K562 (cell line): ENCODE measurements at regions not wholly inside any gene's neighbourhood (a gene's known extent, or its start where the extent isn't known, plus 50 kb on each side); places are given as distances from the start of the nearest gene placed in this dataset.

Experiments used
- ATAC-seq: fragments of 200-7000 bp; cut with Tn5 transposase; 3 replicates; pipeline ENCODE4 v1.9.1; 2020; ENCODE audit warnings: moderate library complexity
- BruUV-seq: library from RNA; stranded (reverse); fragments of 400-500 nt; replicated peaks from 2 replicates; lab custom pipeline; 2021; lab: Mats Ljungman, UMichigan
- CTCF ChIA-PET: fragments of 300-600 bp; formaldehyde crosslinking; extraction: SDS; loops from one replicate; lab custom pipeline; 2021; ENCODE audit warnings: low intra/inter-chr PET ratio; lab: Yijun Ruan, JAX
- POLR2A ChIA-PET: fragments of 300-600, 350-650 bp; sonication (Branson Sonifier 250); formaldehyde crosslinking; extraction: SDS; loops from one replicate; lab custom pipeline; 2021; ENCODE audit warnings: antibody characterized with exemption, inconsistent platforms; lab: Yijun Ruan, JAX
- DNase-seq, 4 experiments: peaks; one replicate each; pipeline versions ENCODE4 v3.0.0 to v3.0.0-alpha.2; 2011 to 2018; ENCODE audit warnings: low spot score in 3 of 4, mixed read lengths in 3 of 4; ENCODE audit errors: extremely low read depth in 1 of 4
- FAIRE-seq: peaks from 2 replicates; lab custom pipeline; 2011; peaks lifted over from hg19 to GRCh38; lab: Jason Lieb, UNC
- H2AFZ ChIP-seq: 2 replicates; pipeline ENCODE4 v1.6.0; 2011; ENCODE audit warnings: low read depth, low read length, control low read depth, inconsistent platforms
- H3K27ac ChIP-seq: fragments of 200-600 bp; 3 replicates; pipeline ENCODE4 v1.8.0; 2011; ENCODE audit warnings: low read depth, mild to moderate bottlenecking, control low read depth, inconsistent platforms, low read length, moderate library complexity, mixed read lengths; ENCODE audit errors: extremely low read depth
- H3K27me3 ChIP-seq, 2 experiments: fragments of 300-600 bp in 1 of 2; 2 replicates in 1 of 2; 3 replicates in 1 of 2; pipeline versions ENCODE4 v1.6.0 to v1.8.0; 2011; ENCODE audit warnings: inconsistent platforms in 2 of 2, low read length in 2 of 2, mild to moderate bottlenecking in 1 of 2, mixed read lengths in 1 of 2, moderate library complexity in 1 of 2; ENCODE audit not compliant: control insufficient read depth in 2 of 2, insufficient read depth in 2 of 2
- H3K36me3 ChIP-seq: fragments of 300-600 bp; 3 replicates; pipeline ENCODE4 v1.8.0; 2011; ENCODE audit warnings: mild to moderate bottlenecking, low read length, inconsistent platforms; ENCODE audit not compliant: control insufficient read depth, insufficient read depth
- H3K4me1 ChIP-seq, 2 experiments: fragments of 200-600 bp in 1 of 2; replicated peaks in 1 of 2; 2 replicates in 1 of 2; 3 replicates in 1 of 2; pipeline versions ENCODE4 v1.5.1 to v1.8.0; 2011; ENCODE audit warnings: inconsistent platforms in 2 of 2, low read length in 2 of 2, mild to moderate bottlenecking in 1 of 2, mixed read lengths in 1 of 2, moderate library complexity in 1 of 2; ENCODE audit not compliant: control insufficient read depth in 2 of 2, insufficient read depth in 2 of 2
- H3K4me2 ChIP-seq: 2 replicates; pipeline ENCODE4 v1.6.1; 2011; ENCODE audit warnings: low read length, control low read depth, inconsistent platforms, mixed read lengths; ENCODE audit not compliant: insufficient read depth
- H3K4me3 ChIP-seq: fragments of 200-600 bp; sonication (generic), shearing (Covaris generic); 2 replicates; pipeline ENCODE4 v1.5.1; 2016; ENCODE audit warnings: control low read depth, inconsistent platforms
- H3K79me2 ChIP-seq: fragments of 200-600 bp; 3 replicates; pipeline ENCODE4 v1.8.0; 2011; ENCODE audit warnings: low read length, inconsistent platforms; ENCODE audit not compliant: control insufficient read depth, insufficient read depth
- H3K9ac ChIP-seq, 2 experiments: 2 replicates each; pipeline versions ENCODE4 v1.6.0 to v1.6.1; 2011; ENCODE audit warnings: low read depth in 2 of 2, low read length in 2 of 2, control low read depth in 1 of 2, inconsistent platforms in 1 of 2, mild to moderate bottlenecking in 1 of 2, mixed read lengths in 1 of 2; ENCODE audit not compliant: insufficient read depth in 1 of 2
- H3K9me1 ChIP-seq: one replicate; pipeline ENCODE4 v1.6.0; 2011; ENCODE audit warnings: inconsistent platforms, mild to moderate bottlenecking, low read length, moderate library complexity; ENCODE audit not compliant: control insufficient read depth, insufficient read depth
- H3K9me3 ChIP-seq: replicated peaks from 2 replicates; pipeline ENCODE4 v1.5.1; 2011; ENCODE audit warnings: low read depth, low read length, inconsistent platforms; ENCODE audit not compliant: control insufficient read depth, insufficient read depth
- H4K20me1 ChIP-seq: replicated peaks from 2 replicates; pipeline ENCODE4 v1.6.1; 2011; ENCODE audit warnings: low read length, inconsistent platforms, mixed read lengths; ENCODE audit not compliant: control insufficient read depth, insufficient read depth
- HMGN3 ChIP-seq: IDR thresholded peaks from 2 replicates; pipeline ENCODE4 v1.6.1; 2011; ENCODE audit warnings: borderline replicate concordance, low read depth, mild to moderate bottlenecking, mixed read lengths, low read length; ENCODE audit not compliant: insufficient read length; ENCODE audit errors: extremely low read depth
- HMGXB4 ChIP-seq: sonication (generic); formaldehyde crosslinking; IDR thresholded peaks from 2 replicates; pipeline ENCODE4 v1.8.1; 2023; ENCODE audit warnings: mild to moderate bottlenecking, missing genetic modification reagents
- KLF1 ChIP-seq: fragments of 450-650 bp; IDR thresholded peaks from 2 replicates; pipeline ENCODE4 v1.6.1; 2016; ENCODE audit warnings: missing genetic modification characterization, missing compliant biosample characterization
- L3MBTL2 ChIP-seq: fragments of 450-650 bp; IDR thresholded peaks from 2 replicates; pipeline ENCODE4 v1.6.1; 2016; ENCODE audit warnings: mild to moderate bottlenecking, moderate library complexity
- NCOR1 ChIP-seq: fragments of 450-650 bp; IDR thresholded peaks from 2 replicates; pipeline ENCODE4 v1.6.1; 2016; ENCODE audit warnings: mild to moderate bottlenecking, moderate library complexity
- NFYB ChIP-seq: IDR thresholded peaks from 2 replicates; pipeline ENCODE4 v1.6.1; 2011; ENCODE audit warnings: mild to moderate bottlenecking, moderate library complexity; ENCODE audit not compliant: insufficient read length; ENCODE audit errors: extremely low read depth
- SNIP1 ChIP-seq: fragments of 450-650 bp; IDR thresholded peaks from 2 replicates; pipeline ENCODE4 v1.7.1; 2017; ENCODE audit warnings: low read depth, mild to moderate bottlenecking
- ZBTB43 ChIP-seq: sonication (generic); formaldehyde crosslinking; IDR thresholded peaks from 2 replicates; pipeline ENCODE4 v1.8.0; 2023; ENCODE audit warnings: mild to moderate bottlenecking, missing genetic modification reagents
- ZNF408 ChIP-seq: fragments of 250-450 bp; sonication (Bioruptor Pico); IDR thresholded peaks from 2 replicates; pipeline ENCODE4 v1.4.0; 2020; ENCODE audit warnings: low read depth, mild to moderate bottlenecking, moderate library complexity
- WGBS: fragments of 100-300 bp; shearing (Covaris generic); methylation state at CpG from one replicate; pipeline ENCODE4 v1.1.6; 2016; ENCODE audit warnings: low coverage, mixed read lengths; ENCODE audit not compliant: insufficient coverage; ENCODE audit errors: missing lambda C conversion rate; 5-methylcytosine and 5-hydroxymethylcytosine counted together
- in situ Hi-C: fragments of 300-500 bp; cut with MboI; formaldehyde crosslinking; loops from 4 replicates; pipeline ENCODE4 v1.15.0; 2018; ENCODE audit warnings: inconsistent platforms, mixed read lengths
- intact Hi-C: fragments of 100-400 bp; cut with micrococcal nuclease; formaldehyde crosslinking; loops from 2 replicates; pipeline ENCODE4 v1.14.2; 2022

- TF ChIP-seq ZNF408 (no peak), HMGN3 (no peak), L3MBTL2 (no peak), SNIP1 (no peak), HMGXB4 (no peak), NFYB (no peak), ZBTB43 (no peak), NCOR1 (no peak), KLF1 (no peak)
- H3K36me3 ChIP-seq = no peaks in the 10 kb centered on the region
- no peak for DNase-seq
- no peak overlapping the region for H3K9ac ChIP-seq
- H3K4me2 ChIP-seq = no peak overlapping the region
- intact Hi-C loops = no loop called here
- H3K9me1 ChIP-seq = no peaks in the 10 kb centered on the region
- ChIA-PET CTCF (no interaction called here), POLR2A (interaction anchor here (0.6 to 0.7 kb wide), 2 partner anchors 15 to 25 kb away, joined by 3 read pairs; no protein-coding TSS in a partner anchor)
- in situ Hi-C loops = no loop called here
- peaks cover 2% of the 10 kb centered on the region; the same call in 1 of the 2 replicates for H4K20me1 ChIP-seq
- no peaks in the 10 kb centered on the region for H3K9me3 ChIP-seq
- H3K79me2 ChIP-seq = no peaks in the 10 kb centered on the region
- no peak for FAIRE-seq
- no peak overlapping the region for H3K4me3 ChIP-seq
- H3K27ac ChIP-seq = no peak overlapping the region
- BruUV-seq = no TSS peak
- 1% methylated on average over 6 of the region's 6 CpGs for WGBS
- no peaks in the 10 kb centered on the region for H3K4me1 ChIP-seq
- no peak overlapping the region for H2AFZ ChIP-seq
- peaks cover 3 to 42% of the 10 kb centered on the region in 2 experiments; a peak in 4 of 5 replicates for H3K27me3 ChIP-seq
- ATAC-seq = no peak
Observed at GRCh38 chr6:169884158-169884557, 132.7 kb downstream of the ERMARD start.
